B cell (primary cell): ENCODE measurements at regions not wholly inside any gene's neighbourhood (a gene's known extent, or its start where the extent isn't known, plus 50 kb on each side); places are given as distances from the start of the nearest gene placed in this dataset.

Source experiments
- CTCF ChIP-seq: fragments of 200-600 bp; IDR thresholded peaks from one replicate; pipeline ENCODE4 v1.8.0; 2022; ENCODE audit warnings: antibody characterized with exemption, mild to moderate bottlenecking
- EZH2 ChIP-seq: IDR thresholded peaks from 2 replicates; pipeline ENCODE4 v1.6.1; 2012; ENCODE audit warnings: borderline replicate concordance, low read depth, mild to moderate bottlenecking, moderate library complexity, low read length; ENCODE audit not compliant: insufficient read depth, poor library complexity, severe bottlenecking

GRCh38 chr5:145483212-145483611 lies 351.9 kb downstream of the PRELID2 start:
- TF ChIP-seq EZH2 = no peak
- TF ChIP-seq CTCF = no peak
